GM18508 (cell line): ENCODE measurements at regions not wholly inside any gene's neighbourhood (a gene's known extent, or its start where the extent isn't known, plus 50 kb on each side); places are given as distances from the start of the nearest gene placed in this dataset.

Experiments
- ATAC-seq: cut with Tn5 transposase; IDR thresholded peaks from one replicate; pipeline ENCODE4 v1.9.1; 2021; ENCODE audit warnings: moderate number of reproducible peaks; ENCODE audit not compliant: insufficient read depth, unreplicated experiment

DNA sequence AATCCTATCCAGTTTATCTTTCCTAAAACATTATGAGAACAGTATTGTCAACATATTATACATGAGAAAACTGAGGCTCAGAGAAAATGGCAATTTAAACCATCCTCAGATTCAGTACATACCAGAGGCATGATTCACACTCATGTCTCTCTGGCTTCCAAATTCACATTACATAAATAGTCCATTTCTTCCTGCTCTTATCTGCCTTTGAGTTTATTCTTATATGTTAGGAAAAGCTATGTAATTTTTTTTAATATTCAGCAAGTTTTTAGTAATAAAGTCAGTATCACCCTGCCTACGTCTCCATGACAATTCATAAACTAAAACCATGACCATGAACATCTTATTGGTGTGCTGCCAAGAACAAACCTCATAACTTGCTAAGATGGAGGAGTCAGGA, 1260.2 kb upstream of the SORCS1 start:
- no peak for ATAC-seq

- ATAC-seq = no peak
Measured at GRCh38 chr10:108422286-108422685, 1257.8 kb upstream of the SORCS1 start.

GRCh38 chr10:108421266-108421665, 1256.8 kb upstream of the SORCS1 start:
- no peak for ATAC-seq

- no peak for ATAC-seq
Measured at GRCh38 chr10:108413954-108414353, 1249.4 kb upstream of the SORCS1 start.

DNA sequence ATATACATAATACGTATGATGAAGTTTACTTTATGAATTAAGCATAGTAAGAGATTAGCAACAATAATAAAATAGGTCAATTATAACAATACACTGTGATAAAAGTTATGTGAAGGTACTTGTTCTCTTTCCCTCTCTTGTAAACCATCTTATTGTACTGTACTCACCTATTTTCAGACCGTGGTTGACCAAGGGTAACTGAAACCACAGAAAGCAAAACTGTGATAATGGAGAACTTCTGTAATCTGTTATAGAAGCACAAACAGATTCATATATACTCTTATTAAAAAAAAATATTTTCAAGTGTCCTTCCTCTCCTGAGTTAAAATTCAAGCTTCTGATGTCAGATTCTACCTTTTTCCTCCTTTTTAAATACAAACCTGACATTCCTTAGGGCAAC, 1247.8 kb upstream of the SORCS1 start:
- ATAC-seq = no peak

DNA sequence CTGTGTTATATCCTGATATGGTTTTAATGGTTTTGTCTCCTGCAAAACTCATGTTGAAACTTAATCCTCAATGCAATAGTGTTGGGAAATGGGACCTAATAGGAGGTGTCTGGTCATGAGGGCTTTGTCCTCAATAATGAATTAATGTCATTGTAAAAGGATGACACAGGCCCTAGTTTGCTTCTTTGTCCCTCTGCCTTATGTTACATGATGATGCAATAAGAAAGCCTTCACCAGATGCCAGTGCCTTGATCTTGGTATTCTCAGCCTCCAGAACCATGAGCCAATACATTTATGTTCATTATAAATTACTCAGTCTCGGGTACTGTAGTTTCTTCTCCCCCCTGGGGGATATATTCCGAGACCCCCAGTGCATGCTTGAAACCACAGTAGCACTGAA, 1247.4 kb upstream of the SORCS1 start:
- no peak for ATAC-seq

DNA sequence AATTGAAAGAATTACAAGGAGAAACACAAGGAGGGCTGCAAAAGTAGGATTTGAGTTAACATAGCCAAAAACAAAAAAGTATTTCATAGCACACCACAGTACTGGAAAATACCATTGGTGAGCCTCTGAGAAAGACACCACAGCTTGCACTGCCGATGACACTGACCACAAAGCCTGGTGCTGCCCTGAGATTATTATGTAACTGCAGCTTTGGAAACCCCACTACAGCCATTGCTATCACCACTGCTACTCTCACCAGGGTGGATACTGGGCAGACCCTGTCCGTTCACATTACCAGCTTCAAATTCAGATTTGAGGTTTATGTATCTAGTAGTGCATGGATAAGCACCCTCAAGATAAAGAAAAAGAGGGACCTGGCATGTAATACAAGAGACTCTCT, 1246.7 kb upstream of the SORCS1 start:
- no peak for ATAC-seq

- no peak for ATAC-seq
Measured at GRCh38 chr10:108410236-108410635, 1245.7 kb upstream of the SORCS1 start.

GRCh38 chr10:108409306-108409705, 1244.8 kb upstream of the SORCS1 start:
- no peak for ATAC-seq

GRCh38 chr10:108404155-108404554, 1239.6 kb upstream of the SORCS1 start:
- ATAC-seq = no peak

DNA sequence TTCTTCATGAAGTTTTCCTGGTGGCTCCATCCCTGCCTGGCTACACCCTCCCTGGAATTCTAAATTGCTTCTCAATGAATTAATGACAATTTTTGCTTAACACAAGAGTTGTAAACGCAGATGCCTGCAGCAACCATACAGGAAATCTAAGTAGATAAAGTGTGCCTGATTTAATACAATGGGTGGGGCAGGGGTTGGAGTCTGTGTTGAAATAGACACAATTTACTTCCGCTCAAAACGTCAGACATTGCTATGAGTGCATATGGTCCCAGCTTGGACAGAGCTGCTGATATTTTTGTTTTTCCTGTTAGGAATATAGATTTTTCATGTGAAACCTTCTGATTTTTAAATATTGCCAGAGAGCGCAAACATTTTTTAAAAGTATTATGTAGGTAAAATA, 1235.0 kb upstream of the SORCS1 start:
- no peak for ATAC-seq

- ATAC-seq = no peak
Measured at GRCh38 chr10:108393089-108393488, 1228.6 kb upstream of the SORCS1 start.

GRCh38 chr10:108392286-108392685, 1227.8 kb upstream of the SORCS1 start:
- ATAC-seq = no peak

GRCh38 chr10:108388706-108389105, 1224.2 kb upstream of the SORCS1 start:
- no peak for ATAC-seq

DNA sequence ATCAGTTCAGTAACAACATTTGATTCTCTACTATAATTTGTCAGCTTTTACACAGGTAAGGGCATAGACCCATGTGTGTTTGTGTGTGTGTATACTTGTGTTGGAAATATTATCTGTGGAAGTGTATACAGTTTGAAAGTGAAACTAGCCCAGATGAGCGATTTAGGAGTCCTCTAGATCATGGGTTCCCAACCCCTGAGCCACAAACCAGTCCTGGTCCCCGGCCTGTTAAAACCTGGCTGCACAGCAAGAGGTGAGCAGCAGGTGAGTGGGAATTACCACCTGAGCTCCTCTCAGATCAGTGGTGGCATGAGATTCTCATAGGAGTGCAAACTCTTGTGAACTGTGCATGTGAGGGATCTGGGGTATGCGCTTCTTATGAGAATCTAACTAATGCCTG, 1221.5 kb upstream of the SORCS1 start:
- ATAC-seq = no peak

DNA sequence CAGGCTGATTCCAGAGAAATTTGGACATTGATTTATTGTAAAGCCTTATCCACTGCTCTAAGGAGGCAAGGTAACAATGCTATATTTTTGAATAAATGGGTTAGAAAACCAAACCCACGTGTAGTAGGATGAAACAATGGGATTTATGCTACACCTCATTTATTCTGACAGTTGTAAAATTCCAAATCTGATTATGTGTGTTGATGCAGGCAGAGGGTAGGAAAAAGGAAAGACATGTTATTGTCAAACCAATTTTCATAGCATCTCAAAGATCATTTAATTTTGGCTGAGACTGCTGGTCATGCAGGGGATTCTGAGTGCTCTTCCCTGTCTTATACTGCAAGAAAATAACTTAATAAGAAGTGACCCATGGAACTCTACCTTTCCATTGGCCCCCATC, 1219.9 kb upstream of the SORCS1 start:
- no peak for ATAC-seq

GRCh38 chr10:108378779-108379178, 1214.3 kb upstream of the SORCS1 start:
- ATAC-seq = no peak

- no peak for ATAC-seq
Measured at GRCh38 chr10:108375691-108376090, 1211.2 kb upstream of the SORCS1 start.

- no peak for ATAC-seq
Measured at GRCh38 chr10:108374991-108375390, 1210.5 kb upstream of the SORCS1 start.

- ATAC-seq = no peak
Measured at GRCh38 chr10:108365541-108365940, 1201.0 kb upstream of the SORCS1 start.

- ATAC-seq = no peak
Measured at GRCh38 chr10:108363576-108363975, 1199.1 kb upstream of the SORCS1 start.

DNA sequence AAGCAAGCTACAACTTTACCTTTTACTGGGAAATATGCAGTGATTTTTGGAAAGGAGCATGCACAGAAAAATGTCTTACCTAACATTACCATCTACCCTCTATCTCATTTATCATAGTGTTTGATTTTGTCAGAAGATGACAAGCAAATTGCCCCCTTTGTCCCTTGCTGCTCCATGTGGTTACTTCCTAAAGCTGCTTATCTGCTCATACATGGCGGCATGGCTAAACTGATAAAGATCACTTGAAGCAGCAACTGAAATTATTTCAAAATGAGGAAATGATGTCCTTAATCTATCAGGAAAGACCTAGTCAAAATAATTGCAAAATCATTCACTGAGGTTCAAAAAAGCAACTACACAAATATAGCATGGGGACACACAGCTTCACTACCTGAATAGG, 1198.5 kb upstream of the SORCS1 start:
- ATAC-seq = no peak

DNA sequence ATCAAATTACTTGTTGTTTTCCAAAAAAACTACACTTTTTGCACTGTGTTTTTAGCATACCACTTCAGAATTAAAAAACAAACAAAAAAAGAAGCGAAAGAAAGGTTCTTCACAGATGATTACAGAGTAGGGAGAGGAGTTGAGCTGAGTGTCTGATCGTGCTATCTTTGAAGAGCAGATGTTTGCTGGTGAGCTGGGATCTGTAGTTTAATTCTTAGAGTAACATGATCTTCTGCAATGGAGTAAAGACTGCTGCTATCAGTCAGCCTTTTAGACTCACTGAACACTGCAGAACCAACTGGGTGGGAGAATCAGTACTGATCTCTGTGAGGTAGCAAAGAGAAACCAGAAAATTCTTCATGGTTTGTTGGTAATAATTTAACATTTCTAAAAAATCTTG, 1197.8 kb upstream of the SORCS1 start:
- no peak for ATAC-seq
